Activated B cell treated with CpG ODN at 0.5 μM for 24 hours (primary cell): ENCODE measurements at regions not wholly inside any gene's neighbourhood (a gene's known extent, or its start where the extent isn't known, plus 50 kb on each side); places are given as distances from the start of the nearest gene placed in this dataset.

ENCODE experiments used
- ATAC-seq: fragments of 200-7000 bp; cut with Tn5 transposase; one replicate; pipeline ENCODE4 v1.10.0; 2021; ENCODE audit warnings: low read depth, mild to moderate bottlenecking, moderate library complexity
- CTCF ChIA-PET: fragments of 350-600 bp; sonication (Branson Sonifier 250); formaldehyde crosslinking; loops from one replicate; lab custom pipeline; 2021; ENCODE audit warnings: antibody characterized with exemption; lab: Charles Lee
- POLR2A ChIA-PET: fragments of 350-600 bp; sonication (Branson Sonifier 250); formaldehyde crosslinking; loops from one replicate; lab custom pipeline; 2021; ENCODE audit warnings: antibody characterized with exemption; lab: Charles Lee
- DNase-seq: peaks from one replicate; pipeline ENCODE4 v3.0.0; 2022
- H3K27ac Mint-ChIP-seq: one replicate; pipeline ENCODE4 v1.8.0; 2020; ENCODE audit warnings: mixed read lengths
- H3K27me3 Mint-ChIP-seq: one replicate; pipeline ENCODE4 v1.8.0; 2021; ENCODE audit warnings: mixed read lengths
- H3K36me3 Mint-ChIP-seq: one replicate; pipeline ENCODE4 v1.8.0; 2021; ENCODE audit warnings: low read depth, mixed read lengths
- H3K4me1 Mint-ChIP-seq: one replicate; pipeline ENCODE4 v1.8.0; 2021; ENCODE audit warnings: mixed read lengths
- H3K4me3 Mint-ChIP-seq: one replicate; pipeline ENCODE4 v1.8.0; 2020; ENCODE audit warnings: mild to moderate bottlenecking, mixed read lengths
- H3K9me3 Mint-ChIP-seq: one replicate; pipeline ENCODE4 v1.8.0; 2020; ENCODE audit warnings: mixed read lengths
- intact Hi-C: fragments of 100-400 bp; cut with micrococcal nuclease; formaldehyde crosslinking; loops from one replicate; pipeline ENCODE4 v1.15.1; 2024
- TF ChIP-seq, protein P1 (sequence below): fragments of 200-600 bp; IDR thresholded peaks from one replicate; pipeline ENCODE4 v1.8.0; 2022; ENCODE audit warnings: antibody characterized with exemption, mild to moderate bottlenecking

DNA sequence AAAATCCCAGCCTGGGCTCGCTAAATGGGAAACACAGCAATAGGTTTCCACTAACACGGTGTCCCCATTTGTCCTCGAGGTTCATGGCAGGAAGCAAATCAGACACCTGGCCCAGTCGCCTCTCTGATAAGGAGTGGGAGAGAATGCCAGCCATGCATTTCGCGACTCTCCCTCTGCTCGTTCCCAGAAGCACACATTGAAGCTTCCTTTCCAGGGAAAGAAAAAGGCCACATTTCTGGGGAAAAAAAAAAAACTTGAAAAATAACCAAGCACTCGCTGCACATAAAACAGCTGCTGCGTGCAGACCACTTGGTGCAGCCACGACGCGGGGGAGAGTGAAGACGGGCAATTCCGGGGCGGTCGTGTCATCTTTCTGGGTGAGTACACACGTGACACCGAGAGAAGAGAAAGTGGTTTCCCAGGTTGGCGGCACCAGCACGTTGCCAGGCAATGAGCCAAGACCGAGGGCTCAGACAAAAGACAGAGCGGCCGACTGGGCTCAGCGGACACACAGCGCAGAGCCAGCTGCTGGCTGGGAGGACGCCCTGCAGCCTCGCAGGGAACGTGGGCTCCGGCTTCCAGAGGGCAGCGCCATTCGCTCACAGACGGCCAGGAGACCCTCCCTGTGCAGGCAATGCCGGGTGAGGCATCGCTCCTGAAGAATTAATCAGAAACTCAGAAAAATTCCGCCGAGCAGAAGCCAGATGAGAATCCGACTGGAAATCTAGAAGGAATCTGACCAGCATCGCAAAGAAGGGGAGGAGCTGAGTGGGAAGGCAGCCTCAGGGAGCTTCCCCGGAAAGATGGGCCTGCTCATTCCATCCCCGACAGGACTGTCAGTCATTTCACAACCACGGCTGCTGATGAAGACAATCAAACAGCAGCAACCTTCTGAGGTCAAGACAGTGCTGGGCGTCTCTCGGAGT is 83.2 kb upstream of the IRS2 start:
- peaks cover 15% of the 10 kb centered on the region for H3K27me3 Mint-ChIP-seq
- H3K4me3 Mint-ChIP-seq: no peak overlapping the region
- no peaks in the 10 kb centered on the region for H3K9me3 Mint-ChIP-seq
- H3K27ac Mint-ChIP-seq: no peak overlapping the region
- ATAC-seq (no peak), DNase-seq (no peak)
- ChIA-PET POLR2A (no interaction called here), CTCF (no interaction called here)
- TF ChIP-seq, protein P1, sequence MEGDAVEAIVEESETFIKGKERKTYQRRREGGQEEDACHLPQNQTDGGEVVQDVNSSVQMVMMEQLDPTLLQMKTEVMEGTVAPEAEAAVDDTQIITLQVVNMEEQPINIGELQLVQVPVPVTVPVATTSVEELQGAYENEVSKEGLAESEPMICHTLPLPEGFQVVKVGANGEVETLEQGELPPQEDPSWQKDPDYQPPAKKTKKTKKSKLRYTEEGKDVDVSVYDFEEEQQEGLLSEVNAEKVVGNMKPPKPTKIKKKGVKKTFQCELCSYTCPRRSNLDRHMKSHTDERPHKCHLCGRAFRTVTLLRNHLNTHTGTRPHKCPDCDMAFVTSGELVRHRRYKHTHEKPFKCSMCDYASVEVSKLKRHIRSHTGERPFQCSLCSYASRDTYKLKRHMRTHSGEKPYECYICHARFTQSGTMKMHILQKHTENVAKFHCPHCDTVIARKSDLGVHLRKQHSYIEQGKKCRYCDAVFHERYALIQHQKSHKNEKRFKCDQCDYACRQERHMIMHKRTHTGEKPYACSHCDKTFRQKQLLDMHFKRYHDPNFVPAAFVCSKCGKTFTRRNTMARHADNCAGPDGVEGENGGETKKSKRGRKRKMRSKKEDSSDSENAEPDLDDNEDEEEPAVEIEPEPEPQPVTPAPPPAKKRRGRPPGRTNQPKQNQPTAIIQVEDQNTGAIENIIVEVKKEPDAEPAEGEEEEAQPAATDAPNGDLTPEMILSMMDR: no peak
- H3K36me3 Mint-ChIP-seq: no peaks in the 10 kb centered on the region
- peaks cover 3% of the 10 kb centered on the region for H3K4me1 Mint-ChIP-seq
- intact Hi-C loops: no loop called here

DNA sequence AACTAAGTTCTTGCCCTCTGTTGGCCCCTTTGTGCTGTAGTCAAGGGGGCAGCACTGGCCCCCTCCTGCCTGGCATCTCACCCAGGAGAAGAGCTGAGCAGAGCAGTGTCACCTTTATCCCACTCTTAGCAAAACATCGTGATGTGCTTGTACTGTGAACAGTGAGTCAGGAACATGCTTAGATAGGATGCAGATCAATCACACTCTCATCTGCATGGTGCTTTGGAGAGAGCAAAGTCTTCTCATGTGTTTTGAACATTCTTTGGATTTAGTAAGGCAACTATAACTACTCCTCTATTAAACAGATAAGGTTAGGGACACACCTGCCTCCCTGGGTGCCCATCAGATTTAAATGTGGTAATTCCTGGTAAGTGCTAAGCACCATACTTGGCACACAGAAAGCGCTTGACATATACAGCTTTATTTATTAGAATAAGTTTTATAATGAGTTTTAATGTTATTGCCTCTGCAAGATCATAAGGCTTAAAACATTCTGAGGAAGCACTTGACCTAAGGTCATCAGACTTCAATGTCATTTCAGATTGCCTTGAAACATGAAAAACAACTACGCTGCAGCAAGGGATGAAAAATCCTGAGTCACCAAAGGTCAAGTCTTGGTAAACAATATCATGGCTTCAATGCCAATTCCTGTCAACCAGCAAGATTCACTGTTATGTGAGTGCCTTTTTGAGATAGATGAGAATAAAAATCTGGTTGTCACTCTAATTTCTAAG is 82.4 kb upstream of the IRS2 start:
- ATAC-seq: no peak
- TF ChIP-seq, protein P1: no peak
- CTCF ChIA-PET: no interaction called here
- POLR2A ChIA-PET: no interaction called here
- peaks cover 3% of the 10 kb centered on the region for H3K4me1 Mint-ChIP-seq
- no peaks in the 10 kb centered on the region for H3K9me3 Mint-ChIP-seq
- H3K36me3 Mint-ChIP-seq: no peaks in the 10 kb centered on the region
- no peak for DNase-seq
- H3K4me3 Mint-ChIP-seq: no peak overlapping the region
- H3K27me3 Mint-ChIP-seq: peaks cover 15% of the 10 kb centered on the region
- intact Hi-C loops: no loop called here
- H3K27ac Mint-ChIP-seq: no peak overlapping the region

DNA sequence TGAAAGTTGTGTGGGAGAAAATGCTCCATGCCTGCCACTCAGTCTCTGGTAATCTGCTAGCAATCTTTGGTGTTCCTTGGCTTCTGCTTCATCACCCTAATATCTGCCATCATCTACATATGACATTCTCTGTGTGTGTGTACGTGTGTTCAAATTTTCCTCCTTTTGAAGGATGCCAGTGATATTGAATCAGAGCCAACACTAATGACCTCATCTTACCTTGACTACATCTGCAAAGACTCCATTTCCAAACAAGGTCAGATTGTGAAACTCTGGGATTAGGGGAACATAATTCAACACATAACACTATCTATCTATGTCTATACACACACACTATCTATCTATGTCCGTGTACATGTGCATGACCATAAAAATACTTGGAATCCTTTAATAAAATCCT is 81.4 kb upstream of the IRS2 start:
- Mint-ChIP-seq H3K36me3 (no peaks in the 10 kb centered on the region), H3K4me1 (peaks cover 3% of the 10 kb centered on the region), H3K4me3 (no peak overlapping the region), H3K9me3 (no peaks in the 10 kb centered on the region), H3K27ac (no peak overlapping the region), H3K27me3 (peaks cover 18% of the 10 kb centered on the region)
- TF ChIP-seq, protein P1: no peak
- DNase-seq (no peak), ATAC-seq (no peak)
- intact Hi-C loops: no loop called here
- ChIA-PET POLR2A (no interaction called here), CTCF (no interaction called here)

DNA sequence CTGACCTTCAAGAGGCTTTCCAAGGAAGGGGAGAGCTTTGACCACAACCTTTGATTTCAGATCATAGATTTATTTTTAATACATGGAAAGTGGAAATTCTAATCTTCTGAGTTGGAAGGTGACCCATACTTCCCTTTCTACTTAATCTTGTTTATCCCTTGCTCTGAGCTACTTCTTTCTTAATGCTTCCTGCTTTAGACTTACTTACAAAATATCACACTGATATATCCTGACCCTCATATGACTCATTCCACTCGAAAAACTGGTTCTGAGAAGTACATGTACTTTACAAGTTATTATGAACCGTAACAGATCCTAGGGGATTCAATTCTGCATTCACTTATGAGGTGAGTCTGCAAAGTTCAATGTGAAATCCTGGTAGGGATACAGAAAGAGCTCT is 76.2 kb upstream of the IRS2 start:
- Mint-ChIP-seq H3K4me1 (no peaks in the 10 kb centered on the region), H3K36me3 (no peaks in the 10 kb centered on the region), H3K9me3 (no peaks in the 10 kb centered on the region), H3K4me3 (no peak overlapping the region), H3K27ac (no peak overlapping the region), H3K27me3 (peaks cover 18% of the 10 kb centered on the region)
- TF ChIP-seq, protein P1: no peak
- DNase-seq (no peak), ATAC-seq (no peak)
- POLR2A ChIA-PET: no interaction called here
- intact Hi-C loops: no loop called here
- CTCF ChIA-PET: no interaction called here

DNA sequence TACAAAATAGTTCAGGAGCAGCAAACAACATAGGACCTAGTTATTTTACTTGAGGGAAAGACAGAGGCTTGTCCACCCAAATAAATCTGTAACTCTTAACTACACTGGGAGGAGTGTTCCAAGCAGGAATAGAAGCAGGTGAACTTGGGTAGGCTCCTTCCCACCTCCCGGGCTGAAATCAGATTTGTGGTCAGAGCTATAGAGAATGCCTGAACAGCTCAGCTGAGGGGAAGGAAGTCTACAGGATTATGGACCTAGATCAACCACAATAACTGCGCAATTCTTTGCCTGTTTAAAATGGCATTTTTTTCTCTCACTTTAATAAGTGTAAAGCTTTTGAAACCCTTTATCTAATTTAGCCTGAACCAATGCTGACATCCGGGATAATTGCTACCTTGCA is 73.5 kb upstream of the IRS2 start:
- DNase-seq (no peak), ATAC-seq (no peak)
- CTCF ChIA-PET: no interaction called here
- H3K36me3 Mint-ChIP-seq: no peaks in the 10 kb centered on the region
- no peaks in the 10 kb centered on the region for H3K4me1 Mint-ChIP-seq
- intact Hi-C loops: no loop called here
- H3K9me3 Mint-ChIP-seq: no peaks in the 10 kb centered on the region
- no peak overlapping the region for H3K27ac Mint-ChIP-seq
- TF ChIP-seq, protein P1: no peak
- peaks cover 27% of the 10 kb centered on the region for H3K27me3 Mint-ChIP-seq
- POLR2A ChIA-PET: no interaction called here
- H3K4me3 Mint-ChIP-seq: no peak overlapping the region
